DMS114 treated with DMSO at 0.1 percent for 48 hours (cell line): ENCODE measurements at regions not wholly inside any gene's neighbourhood (a gene's known extent, or its start where the extent isn't known, plus 50 kb on each side); places are given as distances from the start of the nearest gene placed in this dataset.

Experiments used
- DNase-seq: peaks from one replicate; lab custom pipeline; 2025; ENCODE audit not compliant: unreplicated experiment; lab: John Stamatoyannopoulos, UW

DNA sequence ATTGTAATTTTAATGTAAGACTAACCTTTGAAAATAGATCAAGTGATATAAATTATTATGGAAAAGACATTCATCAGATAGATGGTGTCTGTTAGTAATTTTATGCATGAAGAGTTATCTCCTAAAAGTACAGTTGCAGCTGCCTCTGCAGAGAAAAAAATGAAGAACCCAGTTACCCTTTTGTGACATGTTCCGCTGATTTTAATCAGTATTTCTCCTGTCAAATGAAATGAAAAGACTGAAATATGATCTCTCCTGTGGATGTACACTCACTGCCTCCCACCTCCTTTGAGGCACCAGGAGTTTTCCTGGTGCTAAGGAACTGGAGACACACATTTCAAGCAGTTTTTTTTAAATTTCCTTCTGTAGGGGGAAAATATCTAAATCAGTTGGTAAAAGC is 277.4 kb downstream of the KIF4B start:
- no peak for DNase-seq

DNA sequence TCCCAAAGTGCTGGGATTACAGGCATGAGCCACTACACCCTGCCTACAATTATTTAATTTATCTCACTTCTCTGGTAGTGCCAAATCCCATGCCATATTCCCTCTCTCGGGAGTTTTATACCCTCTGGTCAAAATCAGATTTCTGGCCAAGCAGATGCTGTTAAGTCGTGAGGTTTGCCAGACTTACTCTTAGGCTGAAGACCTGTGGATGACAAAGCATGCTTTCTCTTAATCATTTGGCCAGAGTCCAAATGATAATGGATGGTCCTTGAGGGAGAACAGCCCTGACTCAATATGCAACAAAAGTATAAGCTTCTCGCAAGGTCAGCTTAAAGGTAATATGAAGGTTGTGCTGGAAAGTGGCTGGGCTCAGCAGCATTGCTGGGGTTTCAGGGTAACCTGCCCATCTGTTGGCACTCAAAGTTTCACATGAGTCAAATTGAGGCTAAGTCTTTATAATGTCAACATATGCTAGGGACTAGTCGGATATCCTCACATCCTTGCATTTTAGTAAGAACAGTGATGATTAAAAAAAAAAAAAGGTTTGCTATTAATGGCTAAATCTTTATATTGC is 280.1 kb downstream of the KIF4B start:
- no peak for DNase-seq

DNA sequence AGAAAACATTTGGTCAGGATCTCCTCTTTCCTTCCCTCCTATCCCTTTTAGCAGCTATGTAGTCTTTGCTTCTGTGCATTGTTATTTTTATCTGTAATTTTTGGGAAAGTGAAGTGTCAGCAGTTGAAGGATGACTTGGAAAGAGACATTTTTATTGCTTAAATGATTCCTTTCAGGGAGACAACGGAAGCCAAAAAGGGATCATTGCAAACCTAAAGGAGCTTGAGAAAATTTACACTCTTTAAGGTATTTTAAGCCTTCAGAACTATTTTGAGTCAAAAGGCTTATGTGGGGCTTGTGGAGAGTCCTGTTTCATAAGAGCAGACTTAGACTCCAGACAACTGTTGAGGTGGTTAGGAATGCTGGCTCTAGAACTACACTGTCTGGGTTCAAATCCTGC is 281.6 kb downstream of the KIF4B start:
- no peak for DNase-seq

DNA sequence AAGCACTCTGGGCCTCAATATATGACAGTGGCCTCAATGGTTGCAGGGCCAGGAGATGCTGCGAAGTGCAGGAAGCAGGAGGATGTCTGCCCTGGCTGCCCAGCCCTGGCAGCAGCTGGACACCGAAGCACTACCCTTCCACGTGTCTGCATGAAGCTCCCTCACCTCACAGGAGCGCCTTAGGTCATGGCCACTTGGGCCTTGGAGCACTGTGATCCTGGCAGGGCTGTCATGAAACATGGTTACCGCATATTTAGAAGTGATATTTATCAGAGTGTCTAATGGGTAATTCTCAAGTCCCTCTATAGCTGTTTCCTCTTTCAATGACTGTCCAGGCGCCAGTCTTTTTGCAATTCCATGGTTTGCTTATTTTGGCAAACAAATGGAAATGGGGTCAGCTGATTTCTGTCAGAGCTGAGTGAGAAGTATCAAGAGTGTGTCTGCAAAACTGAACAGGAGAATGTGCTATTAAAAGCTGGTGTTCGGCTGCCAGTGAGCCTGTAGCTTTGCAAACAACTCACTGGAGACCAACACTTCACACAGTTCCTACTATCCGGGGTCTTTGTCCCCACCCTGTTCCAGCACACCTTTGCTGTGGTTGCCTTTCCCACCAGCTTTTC is 285.9 kb downstream of the KIF4B start:
- DNase-seq: no peak

DNA sequence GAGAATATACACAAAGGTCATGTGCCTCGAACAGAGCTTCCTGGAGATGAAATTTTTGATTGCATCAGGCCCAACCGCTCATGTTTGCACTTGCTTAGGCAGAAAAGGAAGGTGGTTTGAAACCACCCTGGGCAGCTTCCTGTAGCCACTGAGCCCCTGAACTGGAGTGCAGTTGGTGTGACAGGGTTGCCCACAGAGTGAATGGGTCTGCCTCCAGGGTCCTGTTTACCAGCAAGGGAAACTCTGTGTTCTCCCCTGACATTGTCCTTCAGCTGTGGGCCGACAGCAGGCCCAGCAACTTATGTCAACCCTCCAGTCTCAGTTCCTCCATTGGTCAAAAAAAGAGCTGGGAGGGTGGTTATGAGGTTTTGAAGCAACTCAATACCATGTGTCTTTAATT is 289.6 kb downstream of the KIF4B start:
- DNase-seq: no peak

DNA sequence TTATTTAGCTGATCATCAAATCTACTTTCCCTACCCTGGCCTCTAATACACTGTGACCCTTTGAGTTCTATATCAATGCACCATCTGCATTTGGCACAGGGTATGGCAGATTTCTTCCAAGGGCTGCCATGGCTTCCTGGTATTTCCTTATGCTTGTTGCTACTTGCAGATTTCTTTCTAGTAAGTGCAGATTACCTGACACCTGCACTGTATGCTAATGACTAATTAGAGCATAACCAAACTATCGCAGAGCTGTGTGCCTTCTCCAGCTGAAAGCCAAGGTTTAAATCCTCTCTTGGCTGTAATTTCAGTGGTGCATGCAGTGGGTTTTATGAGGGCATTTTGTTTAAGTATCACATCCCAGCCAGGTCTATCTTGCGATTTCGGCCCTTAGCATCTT is 293.7 kb downstream of the KIF4B start:
- DNase-seq: no peak

DNA sequence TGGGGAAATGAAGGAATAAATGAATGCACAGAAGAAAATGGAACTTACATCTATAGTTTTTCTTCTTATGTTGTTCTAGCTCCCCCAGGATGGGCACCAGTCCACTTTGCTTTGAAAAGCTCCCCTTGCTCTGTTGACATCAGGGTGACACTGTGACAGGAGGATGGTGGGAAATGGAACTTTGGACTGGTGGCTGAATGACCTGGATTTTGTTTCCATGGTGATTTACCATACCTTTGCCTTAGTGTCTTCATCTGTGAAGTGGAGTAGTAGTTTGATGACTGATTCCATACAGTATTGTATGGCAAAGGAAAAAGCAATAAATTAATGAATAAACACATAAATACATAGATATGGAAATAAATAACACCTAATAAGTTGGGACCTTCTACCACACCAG is 294.7 kb downstream of the KIF4B start:
- no peak for DNase-seq

DNA sequence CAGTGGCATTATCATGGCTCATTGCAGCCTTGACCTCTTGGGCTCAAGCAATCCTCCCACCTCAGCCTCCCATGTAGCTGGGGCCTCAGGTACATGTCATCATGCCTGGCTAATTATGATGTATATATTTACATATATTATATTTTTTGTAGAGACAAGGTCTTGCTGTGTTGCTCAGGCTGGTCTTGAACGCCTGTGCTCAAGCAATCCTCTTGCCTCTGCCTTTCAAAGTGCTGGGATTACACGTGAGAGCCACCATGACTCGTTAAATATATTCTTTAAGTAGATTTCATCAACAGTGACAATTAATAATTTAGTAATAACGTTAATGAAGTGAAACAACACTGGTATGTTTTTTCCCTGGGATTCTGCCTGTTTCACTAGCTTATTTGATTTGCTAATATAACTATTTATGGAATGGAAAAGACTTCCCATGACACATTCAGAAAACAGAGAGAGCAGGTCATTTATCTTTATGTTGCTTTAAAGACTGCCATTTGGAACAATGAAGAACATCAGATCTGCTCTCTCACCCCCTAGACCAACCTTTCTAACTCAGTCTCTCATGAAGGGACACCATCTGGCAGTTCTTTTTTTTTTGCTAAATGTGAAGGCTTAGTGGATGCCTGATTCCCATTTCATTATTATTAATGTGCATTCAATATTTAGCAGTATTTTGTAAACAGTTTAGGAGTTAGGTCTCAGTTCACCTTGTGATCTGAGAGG is 295.6 kb downstream of the KIF4B start:
- no peak for DNase-seq

DNA sequence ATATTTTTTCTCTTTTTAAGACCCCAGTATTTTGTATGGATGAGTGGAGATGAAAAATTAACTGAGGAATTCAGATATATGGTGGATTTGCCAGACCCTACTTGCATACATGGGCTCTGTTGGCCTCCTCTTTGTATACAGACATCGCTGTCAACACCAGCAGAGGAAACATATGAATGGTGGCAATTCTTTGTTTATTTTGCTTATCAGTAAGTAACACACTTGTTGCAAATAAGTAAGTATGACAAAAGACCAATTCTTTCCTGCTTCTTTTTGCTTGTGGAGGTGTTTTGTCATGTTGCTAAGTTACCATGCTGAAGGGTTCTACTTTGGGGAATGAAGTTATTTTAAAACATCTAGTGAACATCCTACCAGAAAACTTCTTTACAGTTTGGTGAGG is 298.2 kb downstream of the KIF4B start:
- no peak for DNase-seq

DNA sequence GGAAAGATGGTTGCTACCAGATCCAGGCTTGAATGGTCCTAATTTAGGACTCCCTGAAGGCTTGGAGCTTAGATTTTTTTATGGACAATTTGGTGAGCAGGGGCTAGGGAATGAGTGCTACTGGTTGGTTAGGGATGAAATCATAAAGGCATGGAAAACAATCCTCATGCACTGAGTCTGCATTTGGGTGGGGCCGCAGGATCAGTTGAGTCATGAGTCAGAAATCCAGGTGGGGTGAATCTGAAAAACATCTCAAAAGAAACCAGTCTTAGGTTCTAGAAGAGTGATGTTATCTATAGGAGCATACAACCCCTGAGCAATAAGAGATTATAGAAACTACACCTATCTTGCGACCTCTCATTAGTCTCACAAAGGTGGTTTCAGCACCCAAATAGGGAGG is 300.0 kb downstream of the KIF4B start:
- no peak for DNase-seq

DNA sequence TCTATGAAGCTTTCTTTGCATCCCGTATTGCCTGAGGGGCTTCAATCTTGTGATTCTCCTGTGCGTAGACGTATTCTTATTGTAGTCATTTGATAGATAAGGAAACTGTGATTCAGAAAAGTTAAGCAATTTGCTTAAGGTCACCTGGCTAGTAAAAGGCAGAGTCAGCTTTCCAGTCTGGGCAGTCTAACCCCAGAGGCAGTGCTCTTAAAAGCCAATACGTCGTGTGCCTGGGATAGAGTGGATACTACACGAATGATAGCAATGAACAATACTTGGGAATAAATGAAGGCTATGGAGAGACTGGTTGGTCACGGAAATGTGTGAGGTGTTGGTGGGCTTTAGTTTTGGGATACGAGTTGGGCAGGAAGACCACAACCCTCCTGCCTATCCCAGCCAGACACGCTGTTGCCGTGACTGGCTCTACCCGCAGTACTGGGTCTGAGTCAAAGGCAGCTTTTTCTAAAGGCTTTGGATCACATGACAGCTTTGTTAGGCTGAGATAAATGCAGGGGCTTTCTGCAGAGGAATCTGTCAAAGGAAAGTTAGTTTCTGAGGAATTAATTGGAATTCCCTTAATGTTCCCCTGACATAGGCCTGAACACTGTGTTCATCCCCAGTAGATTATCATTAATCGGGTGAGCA is 302.6 kb downstream of the KIF4B start:
- DNase-seq: no peak

DNA sequence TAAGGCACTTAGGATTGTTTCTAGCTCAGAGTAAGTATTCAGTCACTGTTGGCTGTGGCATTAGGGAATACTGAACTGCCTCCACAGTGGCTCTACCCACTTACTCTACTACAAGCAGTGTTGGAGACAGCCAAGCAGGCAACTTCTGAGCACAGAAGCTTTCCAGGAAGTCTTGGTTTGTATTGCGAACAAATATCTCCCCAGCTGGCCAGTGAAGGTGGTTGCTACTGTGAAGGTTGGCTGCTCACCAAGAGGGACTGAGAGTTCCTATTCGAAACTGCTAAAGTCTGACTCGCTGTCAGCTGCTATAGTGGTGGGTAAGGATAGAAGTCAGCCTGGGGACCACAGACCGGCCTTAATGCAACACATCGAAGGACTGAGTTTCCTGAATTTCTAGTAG is 319.1 kb downstream of the KIF4B start:
- DNase-seq: no peak

DNA sequence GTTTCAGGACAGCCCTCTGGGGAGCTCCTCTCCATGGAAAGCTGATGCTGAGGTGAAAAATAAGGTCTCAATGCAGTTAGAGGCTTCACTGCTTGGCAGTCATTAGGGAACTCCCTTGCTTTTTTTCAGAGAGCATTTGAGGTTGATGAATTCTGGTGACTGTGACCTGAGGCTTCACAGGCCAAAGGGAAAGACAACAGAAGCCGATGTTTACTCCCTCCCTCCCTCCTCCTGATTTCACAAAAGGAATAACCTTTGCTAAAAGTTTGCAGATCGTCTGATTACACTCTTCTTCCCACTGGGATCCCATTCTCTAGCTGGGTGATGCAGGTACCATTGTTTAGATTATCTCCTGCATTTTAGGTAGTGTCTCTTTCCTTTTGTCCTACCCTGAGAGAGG is 329.4 kb downstream of the KIF4B start:
- no peak for DNase-seq

DNA sequence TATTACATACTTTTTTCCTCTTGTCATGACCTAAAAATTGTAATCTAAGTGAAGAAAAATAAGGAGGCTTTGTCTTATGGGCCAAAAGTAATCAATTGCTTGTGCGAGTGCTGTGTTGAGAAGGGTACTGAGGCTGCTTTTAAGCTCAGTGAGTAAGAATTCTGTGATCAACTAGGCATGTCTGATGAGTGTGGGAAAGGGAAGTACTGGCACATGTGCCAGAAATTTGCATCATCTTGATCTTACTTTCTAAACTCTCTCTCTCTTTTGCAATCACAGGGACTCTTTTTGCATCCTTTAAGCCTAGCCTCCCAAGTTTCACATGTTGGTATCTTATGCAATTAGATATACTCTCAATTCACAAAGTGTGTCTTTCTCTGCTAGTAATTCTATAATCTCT is 329.9 kb downstream of the KIF4B start:
- no peak for DNase-seq

DNA sequence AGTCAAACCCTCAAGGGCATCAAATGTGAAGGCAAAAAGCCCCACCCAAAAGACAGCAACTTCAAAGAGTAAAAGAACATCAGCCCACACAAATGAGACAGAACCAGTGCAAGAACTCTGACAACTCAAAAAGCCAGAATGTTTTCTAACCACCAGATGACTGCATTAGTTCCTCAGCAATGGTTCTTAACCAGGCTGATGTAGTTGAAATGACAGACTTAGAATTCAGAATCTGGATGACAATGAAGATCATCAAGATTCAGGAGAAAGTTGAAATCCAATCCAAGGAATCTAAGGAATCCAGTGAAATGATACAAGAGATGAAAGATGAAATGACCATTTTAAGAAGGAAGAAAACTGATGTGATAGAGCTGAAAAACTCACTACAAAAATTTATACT is 339.7 kb downstream of the KIF4B start:
- no peak for DNase-seq

DNA sequence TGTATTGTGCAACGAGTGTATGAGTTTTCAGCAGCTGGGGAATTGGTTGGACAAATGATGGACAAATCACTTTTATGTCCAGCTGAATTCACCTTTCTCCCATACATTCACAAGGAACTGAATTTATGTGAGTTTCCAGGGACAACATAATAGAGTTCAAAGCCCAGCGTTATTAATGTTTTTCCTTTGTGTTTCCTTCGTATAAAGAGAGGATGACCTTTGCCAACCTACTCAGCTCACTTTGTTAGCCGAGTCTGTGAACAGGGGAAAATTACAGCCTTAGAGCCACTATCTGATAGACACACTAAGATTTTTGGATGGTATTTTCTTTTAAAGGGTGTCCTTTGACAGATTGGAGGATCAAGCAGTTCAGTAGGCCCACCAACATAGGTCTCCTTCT is 352.5 kb downstream of the KIF4B start:
- DNase-seq: no peak

DNA sequence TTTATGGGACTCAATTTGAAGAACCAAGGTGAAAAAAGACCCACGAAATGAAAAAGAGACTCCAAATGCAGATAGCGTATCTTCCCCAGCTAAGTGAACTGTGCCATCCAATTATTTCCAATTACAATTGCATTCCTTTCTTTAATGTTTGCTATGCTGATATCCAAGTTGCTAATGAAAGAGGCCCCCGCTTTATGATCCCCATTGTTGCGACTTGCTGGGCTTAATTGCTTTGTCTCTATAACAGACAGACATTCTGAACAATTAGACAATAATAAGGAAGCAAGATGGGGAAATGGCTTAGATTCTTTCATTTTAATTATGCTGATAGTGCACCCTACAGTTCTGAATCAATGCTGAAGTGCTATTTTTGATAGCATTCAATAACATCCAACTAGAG is 354.3 kb downstream of the KIF4B start:
- DNase-seq: no peak

DNA sequence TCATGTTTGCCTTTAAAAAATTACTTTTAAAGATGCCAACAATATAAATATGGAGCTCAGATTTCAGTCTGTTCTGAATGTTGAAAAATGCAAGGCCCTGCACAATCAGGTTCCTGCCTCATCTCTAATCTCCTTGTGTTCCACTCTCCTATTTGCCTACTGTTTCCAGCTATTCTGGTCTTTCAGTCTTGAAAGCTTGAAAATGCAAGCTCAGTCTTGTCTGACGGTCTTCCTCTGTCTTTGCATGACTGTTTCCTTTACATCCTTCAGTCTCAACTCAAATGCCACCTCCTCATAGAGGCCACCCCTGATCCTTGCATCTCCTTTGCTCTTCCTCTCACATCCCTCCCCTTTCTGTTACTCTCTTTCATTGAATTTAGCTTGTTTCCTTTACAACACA is 354.9 kb downstream of the KIF4B start:
- DNase-seq: no peak

DNA sequence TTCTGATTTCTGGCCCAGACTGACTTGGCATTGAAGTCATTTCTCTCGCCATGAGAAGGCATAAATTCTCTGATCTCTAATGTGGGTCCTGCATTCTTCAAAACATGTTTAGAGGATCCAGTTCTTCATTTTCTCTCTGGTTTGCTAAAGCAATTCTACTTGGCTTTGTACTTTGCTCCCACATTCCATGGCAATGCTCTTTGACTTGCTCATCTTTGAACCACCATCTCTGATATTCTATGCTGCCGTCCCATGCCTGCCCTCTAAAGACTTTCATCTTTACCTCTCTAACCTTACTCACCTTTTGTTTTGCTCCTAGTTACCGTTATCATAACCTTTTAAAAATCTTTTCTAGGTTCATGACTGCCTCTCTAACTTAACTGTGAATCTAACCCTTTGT is 366.9 kb downstream of the KIF4B start:
- DNase-seq: no peak

DNA sequence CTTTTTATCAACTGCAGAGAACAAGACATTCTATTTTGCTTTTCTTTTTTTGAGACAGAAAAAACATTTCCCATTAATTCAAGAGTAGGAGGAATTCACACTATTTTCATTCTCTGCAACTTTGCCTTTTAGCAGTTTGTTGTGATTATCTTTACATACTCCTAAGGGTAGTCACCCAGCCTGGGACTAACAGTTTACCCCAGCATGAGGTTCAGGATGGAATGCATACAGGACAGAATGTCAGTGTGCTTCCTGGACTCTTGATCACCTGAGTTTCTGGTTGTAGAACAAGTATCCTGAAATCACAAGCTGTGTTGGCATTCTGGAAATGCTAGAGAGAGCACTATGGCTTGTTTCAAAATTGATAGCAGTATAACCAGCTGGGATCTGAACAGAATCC is 368.1 kb downstream of the KIF4B start:
- no peak for DNase-seq

DNA sequence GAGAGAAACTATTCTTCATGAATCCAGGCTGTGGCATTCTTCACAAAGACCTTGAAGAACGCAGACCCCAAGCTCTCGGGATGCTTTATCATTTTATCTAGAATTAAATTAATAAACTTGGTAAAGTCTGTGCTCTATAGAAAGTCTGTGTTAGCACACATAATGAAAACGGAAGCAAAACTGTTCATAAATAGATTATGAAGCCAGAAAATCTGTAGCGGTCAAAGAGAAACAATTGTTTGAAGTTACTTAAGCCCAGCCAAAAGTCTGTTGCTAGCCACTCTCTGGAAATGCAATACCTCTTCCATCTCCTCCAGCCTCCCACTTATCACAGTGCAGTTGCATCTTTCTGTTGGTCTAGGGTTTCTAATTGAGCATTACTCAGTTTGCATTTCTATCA is 375.9 kb downstream of the KIF4B start:
- DNase-seq: no peak

DNA sequence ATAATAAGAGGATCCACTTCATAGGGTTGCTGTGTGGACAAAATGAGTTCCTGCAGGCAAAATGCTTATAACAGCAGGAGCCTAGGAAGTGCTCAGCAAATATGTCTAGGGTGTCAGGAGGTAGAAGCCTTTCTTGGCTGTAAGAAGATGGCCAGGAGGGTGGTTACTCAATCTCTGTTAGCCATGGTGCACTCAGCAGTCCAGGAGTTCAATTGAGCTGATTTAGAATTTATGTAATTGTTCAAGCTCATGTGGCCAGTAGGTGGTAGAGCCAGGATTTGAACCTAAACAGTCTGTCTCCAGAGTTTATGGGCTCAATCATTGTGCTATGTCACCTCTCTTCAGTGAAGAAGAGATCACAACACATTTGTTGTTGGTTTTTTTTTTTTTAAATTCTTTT is 381.2 kb downstream of the KIF4B start:
- DNase-seq: no peak
